CD4-positive, alpha-beta T cell treated with Interleukin-1 beta for 1 hour (primary cell): ENCODE measurements at regions not wholly inside any gene's neighbourhood (a gene's known extent, or its start where the extent isn't known, plus 50 kb on each side); places are given as distances from the start of the nearest gene placed in this dataset.
"Not testable (repeated sequence)": the region's sequence is repeated elsewhere in the genome, so short reads cannot be mapped to it uniquely, and the experiment has no call there.

Source experiments
- DNase-seq, 2 donors: peaks; one replicate each; pipeline ENCODE4 v3.0.0-alpha.2; 2020 to 2022

DNA sequence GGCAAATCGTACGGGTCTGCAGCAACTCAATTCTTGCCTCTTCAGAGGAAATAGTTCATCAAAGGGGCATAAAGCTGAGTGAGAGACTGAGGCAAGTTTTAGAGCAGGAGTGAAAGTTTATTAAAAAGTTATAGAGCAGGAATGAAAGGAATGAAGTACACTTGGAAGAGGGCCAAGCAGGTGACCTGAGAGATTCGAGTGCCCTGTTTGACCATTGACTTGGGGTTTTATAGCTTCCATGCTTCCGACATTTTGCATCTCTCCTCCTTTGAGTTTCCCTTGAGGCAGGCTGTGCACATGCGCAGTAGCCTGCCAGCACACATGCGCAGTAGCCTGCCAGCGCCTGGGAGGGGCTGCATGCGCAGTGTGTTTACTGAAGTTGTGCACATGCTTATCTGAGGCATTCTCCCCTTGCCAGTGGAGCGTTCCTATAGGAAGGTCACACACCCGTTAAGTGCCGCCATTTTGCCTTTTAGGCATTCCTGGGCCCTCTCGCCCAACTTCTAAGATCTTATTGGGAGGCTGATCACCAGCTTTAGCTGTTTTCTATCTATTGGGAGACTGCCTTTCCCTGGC lies 265.5 kb upstream of the MGAT5 start:
- DNase-seq: no peak

DNA sequence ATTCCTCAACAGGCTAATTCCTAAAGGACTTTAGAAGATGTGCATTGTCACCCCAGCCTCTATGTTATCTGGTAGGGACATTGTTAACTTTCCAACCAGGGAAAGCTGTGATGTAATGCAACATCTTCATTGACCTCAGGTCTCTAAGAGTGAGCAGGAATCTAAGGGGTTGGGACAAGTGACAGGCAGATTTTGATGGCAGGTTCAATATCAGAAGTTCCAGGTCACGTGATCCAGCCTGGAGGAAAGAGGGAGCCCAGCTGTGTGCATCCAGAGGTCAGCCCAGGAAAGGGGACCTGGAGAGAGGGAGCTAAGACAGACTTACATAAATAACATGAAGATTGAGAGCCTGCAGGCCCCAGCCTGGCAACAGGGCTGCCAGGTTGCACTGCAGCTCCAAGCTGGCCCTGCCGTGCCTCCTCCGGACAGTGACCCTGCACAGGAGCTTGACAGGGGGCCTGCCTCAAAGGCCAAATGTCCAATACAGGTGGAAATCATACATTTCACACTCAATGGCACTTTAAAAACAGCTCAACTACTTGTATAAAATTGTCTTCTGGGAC lies 262.2 kb upstream of the MGAT5 start:
- DNase-seq: no peak

DNA sequence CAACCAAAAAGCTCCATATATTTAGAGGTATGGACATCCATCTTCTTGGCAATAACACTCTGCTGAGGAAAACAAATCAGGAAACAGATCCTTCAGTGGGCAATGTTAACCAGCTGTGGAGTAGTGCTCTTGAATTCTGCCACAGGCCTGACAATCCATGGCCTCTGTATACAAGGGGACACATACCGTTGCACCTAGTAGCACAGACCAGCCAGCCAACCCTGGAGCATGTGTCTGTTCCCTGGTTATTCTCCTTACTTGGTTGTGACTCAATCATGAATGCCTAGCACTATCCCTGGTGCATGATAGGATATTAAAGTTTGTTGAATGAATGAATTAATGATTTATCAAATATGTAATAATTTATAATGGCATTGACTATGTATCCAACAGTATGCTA lies 261.4 kb upstream of the MGAT5 start:
- no peak for DNase-seq

- DNase-seq: no peak
Measured at GRCh38 chr2:133993160-133993559, 260.7 kb upstream of the MGAT5 start.

- DNase-seq: not testable (repeated sequence)
Measured at GRCh38 chr2:133998726-133999125, 255.1 kb upstream of the MGAT5 start.

DNA sequence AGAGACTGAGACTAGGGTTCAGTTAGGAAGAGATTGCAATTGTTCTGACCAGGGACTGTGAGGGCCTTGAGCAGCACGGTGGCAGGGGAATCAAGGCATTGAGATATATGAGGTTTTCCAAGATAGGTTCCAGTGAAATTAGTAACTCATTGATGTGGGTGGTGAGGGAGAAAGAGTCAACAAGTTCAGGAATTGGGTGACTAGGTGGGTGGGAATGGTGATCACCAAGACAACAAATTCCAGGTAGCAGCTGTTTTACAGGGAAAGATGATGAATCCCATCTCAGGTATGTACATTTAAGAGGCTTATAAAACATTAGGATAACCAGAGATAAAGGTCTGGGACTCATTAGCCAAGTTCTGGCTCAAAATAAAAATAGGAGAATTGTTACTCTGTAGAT lies 251.5 kb upstream of the MGAT5 start:
- no peak for DNase-seq

GRCh38 chr2:134002921-134003320 lies 251.0 kb upstream of the MGAT5 start:
- no peak for DNase-seq

DNA sequence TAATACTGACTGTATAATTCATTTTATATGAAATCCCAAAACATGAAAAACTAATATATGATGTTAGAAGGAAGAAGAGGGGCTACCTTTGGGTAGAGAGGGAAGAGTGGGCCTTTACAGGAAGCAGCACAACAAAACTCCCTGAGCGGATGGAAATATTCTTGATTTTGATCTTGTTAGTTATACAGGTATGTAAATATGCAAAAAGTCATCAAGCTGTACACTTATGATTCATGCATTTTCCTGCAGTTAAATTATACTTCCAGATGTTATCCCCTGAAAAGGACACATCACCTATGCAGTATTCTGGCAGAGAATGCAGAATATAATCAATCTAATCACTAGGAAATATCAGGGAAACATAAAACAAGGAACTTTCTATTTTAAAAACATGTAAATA lies 249.4 kb upstream of the MGAT5 start:
- no peak for DNase-seq

GRCh38 chr2:134008837-134009236 lies 245.0 kb upstream of the MGAT5 start:
- no peak for DNase-seq

- no peak for DNase-seq
Measured at GRCh38 chr2:134009440-134009839, 244.4 kb upstream of the MGAT5 start.

DNA sequence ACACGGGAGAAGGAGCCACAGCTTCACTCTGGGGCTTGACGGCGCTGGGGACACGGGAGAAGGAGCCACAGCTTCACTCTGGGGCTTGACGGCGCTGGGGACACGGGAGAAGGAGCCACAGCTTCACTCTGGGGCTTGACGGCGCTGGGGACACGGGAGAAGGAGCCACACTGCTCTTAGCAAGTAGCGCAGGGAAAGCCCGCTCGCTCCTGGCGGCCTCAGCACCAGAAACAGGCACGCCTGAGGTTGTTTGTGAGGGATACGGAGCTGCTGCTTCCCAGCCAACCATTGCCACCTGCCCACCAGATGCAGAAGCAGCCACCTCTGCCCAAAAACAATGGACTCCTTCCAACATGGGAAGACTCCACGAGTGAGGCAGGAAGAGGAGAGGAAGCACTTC lies 244.0 kb upstream of the MGAT5 start:
- not testable (repeated sequence) for DNase-seq

GRCh38 chr2:134011936-134012586 lies 241.8 kb upstream of the MGAT5 start:
- DNase-seq: no peak

DNA sequence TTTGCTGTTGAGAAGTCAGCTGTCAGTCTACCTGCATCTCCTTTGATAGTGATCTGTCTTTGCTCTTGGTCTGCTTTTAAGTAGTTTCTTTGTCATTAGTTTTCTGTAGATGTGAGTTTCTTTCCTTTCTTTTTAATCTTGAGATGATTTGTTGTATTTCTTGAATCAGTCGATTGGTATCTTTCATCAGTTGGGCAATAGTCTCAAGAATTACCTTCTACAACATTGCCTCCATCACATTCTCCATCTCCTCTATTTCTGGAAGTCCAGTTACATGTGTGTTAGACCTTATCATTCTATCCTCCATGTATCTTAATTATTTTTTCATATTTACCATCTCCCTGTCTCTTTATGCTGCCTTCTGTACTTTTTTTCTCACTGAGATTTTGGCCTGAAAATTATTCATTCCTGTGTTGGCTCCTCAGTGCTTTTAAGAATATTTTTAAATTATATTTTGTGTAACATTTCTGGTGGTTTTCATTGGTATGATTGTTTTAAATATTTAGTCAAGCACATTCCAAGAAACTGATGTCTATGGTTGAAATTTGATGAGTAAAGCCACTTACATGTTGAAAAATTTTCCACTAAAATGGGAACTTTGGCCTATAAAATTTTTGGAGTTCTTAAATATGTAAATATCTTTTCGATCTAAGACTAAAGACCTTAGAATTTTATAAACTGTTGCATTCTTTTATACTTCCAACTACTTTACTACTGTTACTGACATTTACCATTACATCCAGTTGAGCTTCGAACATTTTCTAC lies 239.5 kb upstream of the MGAT5 start:
- no peak for DNase-seq

GRCh38 chr2:134019871-134020270 lies 234.0 kb upstream of the MGAT5 start:
- no peak for DNase-seq

DNA sequence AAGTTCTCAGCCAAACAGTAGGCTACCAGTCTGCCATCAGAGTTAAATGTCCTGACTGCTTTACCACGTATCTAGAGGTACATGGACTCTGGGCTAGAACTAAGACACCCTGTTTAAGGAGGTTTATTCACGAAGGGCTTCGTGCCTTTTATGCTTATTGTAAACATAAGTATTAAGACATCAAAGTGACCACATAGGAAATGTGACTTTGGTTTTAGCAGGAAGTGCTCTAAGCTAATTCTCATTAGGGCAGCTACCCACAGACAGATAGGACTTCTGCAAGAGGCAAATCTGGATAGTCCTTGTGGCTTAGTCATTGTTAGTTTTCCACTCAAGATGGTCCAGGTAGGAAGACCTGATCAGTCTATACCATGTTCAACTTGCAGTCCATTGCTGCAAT lies 233.3 kb upstream of the MGAT5 start:
- peak in 1 of 2 donors; percentile 24 for DNase-seq

GRCh38 chr2:134021830-134022524 lies 231.9 kb upstream of the MGAT5 start:
- DNase-seq: no peak

DNA sequence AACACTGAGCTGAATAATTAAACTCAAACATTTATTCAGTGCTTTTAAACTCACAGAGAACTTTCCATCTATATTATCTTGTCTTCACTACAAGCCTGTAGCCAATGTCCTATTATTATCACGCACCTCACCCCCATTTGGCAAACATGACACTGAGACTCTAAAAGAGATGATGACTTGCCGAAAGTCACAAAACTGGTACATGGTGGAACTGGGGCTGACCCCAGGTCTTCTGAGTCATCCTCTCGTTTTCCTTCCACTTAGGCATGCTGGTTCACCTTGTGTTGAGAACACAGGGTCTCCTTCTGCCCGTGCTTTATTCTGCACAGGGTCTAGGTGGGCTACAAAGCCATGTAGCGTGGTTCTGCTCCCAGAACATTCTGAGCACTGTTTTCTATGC lies 230.0 kb upstream of the MGAT5 start:
- DNase-seq: no peak

GRCh38 chr2:134027980-134028379 lies 225.9 kb upstream of the MGAT5 start:
- no peak for DNase-seq

DNA sequence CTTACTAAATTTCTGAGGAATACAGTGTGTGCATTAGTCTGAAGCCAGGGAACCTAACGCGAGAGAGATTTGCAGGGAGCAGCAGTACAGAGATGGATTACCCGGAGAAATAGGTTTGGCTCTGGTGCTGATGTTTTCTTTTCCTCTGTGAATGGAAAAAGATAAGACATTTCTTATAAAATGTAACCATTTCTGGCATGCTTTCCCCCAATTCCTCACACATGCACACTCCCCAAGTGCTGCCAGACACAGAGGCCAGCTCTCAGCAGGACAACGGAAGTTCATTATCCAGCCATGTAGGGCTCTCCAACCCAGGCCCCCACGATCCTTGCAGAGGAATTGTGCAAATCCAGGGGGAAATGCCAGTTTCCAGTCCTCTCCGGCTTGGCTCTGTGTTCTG lies 224.5 kb upstream of the MGAT5 start:
- DNase-seq: no peak

DNA sequence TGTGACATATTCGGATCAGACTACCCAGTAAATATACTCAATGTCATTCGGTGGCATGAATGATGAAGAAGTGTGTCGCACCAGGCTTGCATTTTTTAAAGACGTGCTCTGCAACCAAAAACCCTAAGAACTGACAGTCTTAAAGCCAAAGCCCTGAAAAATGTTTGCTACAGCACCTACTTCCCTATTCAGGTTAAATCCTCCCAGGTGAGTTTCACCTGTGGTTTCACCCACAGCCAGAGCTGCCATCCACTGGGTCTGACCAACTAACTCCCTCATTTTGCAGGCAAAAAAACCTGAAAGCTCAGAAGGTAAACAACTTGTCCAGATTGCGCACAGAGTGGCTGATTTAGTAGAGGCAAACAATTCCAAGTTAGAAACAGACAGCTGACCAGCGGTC lies 222.3 kb upstream of the MGAT5 start:
- DNase-seq: no peak

DNA sequence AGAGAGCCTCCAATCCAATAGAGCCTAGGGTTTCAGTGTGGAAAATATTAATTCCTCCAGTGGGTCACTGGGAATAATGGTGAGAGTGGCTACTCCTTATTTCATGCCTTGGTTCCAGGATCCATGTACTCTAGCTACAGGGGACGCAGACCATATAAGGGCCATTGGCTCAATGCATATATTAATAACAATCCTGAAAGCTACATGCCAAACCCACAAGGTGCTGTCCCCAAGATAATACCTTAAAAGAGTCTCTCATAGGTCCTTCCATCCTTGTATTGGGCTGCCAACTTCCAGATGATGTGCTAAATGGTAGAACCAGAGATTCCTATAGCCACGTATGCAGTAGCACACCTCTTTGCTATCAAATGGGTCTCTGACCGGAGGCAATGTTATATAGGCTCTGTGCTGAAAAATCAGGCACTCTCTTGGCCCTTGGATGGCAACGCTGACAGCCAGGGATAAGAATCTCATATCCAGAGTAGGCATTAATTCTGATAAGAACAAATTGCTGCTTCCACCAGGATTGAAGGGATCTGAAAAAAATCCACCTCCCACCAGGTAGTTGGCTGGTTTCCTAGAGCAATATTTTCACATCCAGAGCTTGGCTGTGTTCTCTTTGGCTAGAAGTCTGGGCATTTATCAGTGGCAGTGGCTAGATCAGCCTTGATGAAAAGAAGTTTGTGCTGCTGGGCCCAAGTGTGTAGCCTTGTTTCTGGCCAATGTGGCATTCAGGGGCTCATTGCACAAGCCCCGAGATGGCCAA lies 218.1 kb upstream of the MGAT5 start:
- DNase-seq: no peak

- DNase-seq: no peak
Measured at GRCh38 chr2:134039912-134040581, 213.8 kb upstream of the MGAT5 start.
